ENCODE measurements at regions not wholly inside any gene's neighbourhood (a gene's known extent, or its start where the extent isn't known, plus 50 kb on each side); places are given as distances from the start of the nearest gene placed in this dataset.

DNA sequence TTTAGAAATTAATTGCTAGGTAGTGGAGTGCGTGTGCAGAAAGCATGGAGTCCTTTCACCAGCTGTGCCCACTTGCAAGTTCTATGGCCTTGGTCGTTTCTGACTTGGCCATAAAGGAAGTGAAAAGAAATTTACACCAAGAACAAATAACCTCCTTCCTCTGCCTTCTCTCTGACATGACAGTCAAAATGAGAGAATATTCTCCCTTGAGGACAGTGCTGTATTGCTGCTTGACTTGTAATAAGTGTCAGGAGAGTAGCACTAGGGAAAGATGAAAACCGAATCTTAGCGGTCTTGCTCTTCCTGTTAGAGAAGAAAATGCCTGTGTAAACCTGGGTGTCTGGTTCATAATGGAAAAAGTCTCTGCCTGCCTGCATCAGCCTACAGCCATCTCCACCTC lies 333.1 kb upstream of the RAG2 start:
- H3K27ac ChIP-seq, result no peak overlapping the region
- no peak for ATAC-seq
- no peaks in the 10 kb centered on the region for H3K4me1 ChIP-seq
- no peak for FAIRE-seq
- DNase-seq (ENCODE audit: low read depth in 1 of 2, low spot score in 1 of 2), result no peak
- POLR2A ChIA-PET, result no interaction called here
- no peak overlapping the region for H3K4me2 ChIP-seq
- WGBS (ENCODE audit: missing lambda C conversion rate), result 0% methylated on average over 4 of the region's 4 CpGs
- CTCF ChIA-PET, result no interaction called here
- TF ChIP-seq, protein P1, sequence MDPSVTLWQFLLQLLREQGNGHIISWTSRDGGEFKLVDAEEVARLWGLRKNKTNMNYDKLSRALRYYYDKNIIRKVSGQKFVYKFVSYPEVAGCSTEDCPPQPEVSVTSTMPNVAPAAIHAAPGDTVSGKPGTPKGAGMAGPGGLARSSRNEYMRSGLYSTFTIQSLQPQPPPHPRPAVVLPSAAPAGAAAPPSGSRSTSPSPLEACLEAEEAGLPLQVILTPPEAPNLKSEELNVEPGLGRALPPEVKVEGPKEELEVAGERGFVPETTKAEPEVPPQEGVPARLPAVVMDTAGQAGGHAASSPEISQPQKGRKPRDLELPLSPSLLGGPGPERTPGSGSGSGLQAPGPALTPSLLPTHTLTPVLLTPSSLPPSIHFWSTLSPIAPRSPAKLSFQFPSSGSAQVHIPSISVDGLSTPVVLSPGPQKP (IDR thresholded peaks at IDR 0.05; ENCODE audit: low read depth, low read length), result no peak
- TF ChIP-seq PHF8 (IDR thresholded peaks at IDR 0.05; ENCODE audit: borderline replicate concordance, low read depth), result no peak
- no peak for TF ChIP-seq TFCP2L1 (CRISPR knock-in tag; IDR thresholded peaks at IDR 0.05)
- no peak for TF ChIP-seq ESRRA (IDR thresholded peaks at IDR 0.05; ENCODE audit: borderline replicate concordance, low read length)
- TF ChIP-seq SMC3 (IDR thresholded peaks at IDR 0.05), result no peak
- TF ChIP-seq CEBPB (IDR thresholded peaks at IDR 0.05), result no peak
- TF ChIP-seq ZC3H11A (IDR thresholded peaks at IDR 0.05), result no peak
- H3K4me3 ChIP-seq, result no peak overlapping the region
- H3K9me3 ChIP-seq, result no peaks in the 10 kb centered on the region

DNA sequence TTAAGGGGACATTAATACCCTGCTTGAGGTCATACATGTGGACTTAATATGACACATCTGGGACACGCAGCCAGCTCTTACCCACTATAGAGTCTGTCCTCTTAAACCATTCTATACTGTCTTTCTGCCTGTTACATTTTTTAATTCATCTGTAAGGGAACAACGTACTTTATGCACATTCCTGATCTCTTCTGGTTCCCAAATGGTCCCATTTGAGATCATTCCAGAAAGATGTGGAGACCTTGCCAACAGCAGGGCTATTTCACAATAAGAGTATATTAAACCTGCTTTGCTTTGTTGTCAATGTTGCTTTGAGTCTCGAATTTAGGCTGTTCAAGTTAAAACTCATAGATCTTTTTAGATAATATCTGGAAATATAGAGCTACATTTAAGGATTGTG lies 332.2 kb upstream of the RAG2 start:
- Histone ChIP-seq H3K27ac (no peak overlapping the region), H3K4me2 (no peak overlapping the region), H3K4me3 (no peak overlapping the region), H3K9me3 (no peaks in the 10 kb centered on the region), H3K4me1 (no peaks in the 10 kb centered on the region)
- POLR2A ChIA-PET, result no interaction called here
- 1% methylated on average over 3 of the region's 3 CpGs for WGBS (ENCODE audit: missing lambda C conversion rate)
- DNase-seq (ENCODE audit: low read depth in 1 of 2, low spot score in 1 of 2) (no peak), ATAC-seq (no peak), FAIRE-seq (no peak)
- TF ChIP-seq SREBF2 (IDR thresholded peaks at IDR 0.05), result no peak
- no peak for TF ChIP-seq JUNB (IDR thresholded peaks at IDR 0.05)
- TF ChIP-seq HOXA7 (CRISPR knock-in tag; IDR thresholded peaks at IDR 0.05), result no peak
- no peak for TF ChIP-seq HEYL (CRISPR knock-in tag; IDR thresholded peaks at IDR 0.05)
- CTCF ChIA-PET, result interaction anchor here (1.0 kb wide), 1 partner anchor 10 kb away, joined by 3 read pairs; no protein-coding TSS in a partner anchor

DNA sequence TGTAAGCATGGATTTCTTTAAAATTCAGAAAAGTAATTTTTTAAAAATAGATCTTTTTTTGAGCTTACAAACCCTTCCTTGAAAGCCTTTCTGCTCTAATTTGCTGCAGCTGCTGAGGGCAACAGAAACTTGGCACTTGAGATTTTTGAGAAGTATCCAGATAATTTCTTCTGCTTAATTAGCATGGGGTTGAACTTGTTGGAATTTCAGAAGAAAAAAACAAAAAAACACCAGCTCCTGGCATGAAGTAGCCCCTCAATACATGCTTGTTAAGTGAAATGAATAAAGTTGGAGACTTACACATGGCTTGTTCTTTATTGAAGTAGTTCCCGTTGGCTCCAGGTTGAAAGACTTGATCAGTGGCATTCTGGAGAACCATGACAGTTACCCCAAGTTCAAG lies 331.4 kb upstream of the RAG2 start:
- Histone ChIP-seq H3K4me3 (no peak overlapping the region), H3K27ac (no peak overlapping the region), H3K4me2 (no peak overlapping the region), H3K4me1 (no peaks in the 10 kb centered on the region), H3K9me3 (no peaks in the 10 kb centered on the region)
- TF ChIP-seq RFX5 (IDR thresholded peaks at IDR 0.05) (no peak), TFCP2L1 (CRISPR knock-in tag; IDR thresholded peaks at IDR 0.05) (no peak), EHMT2 (IDR thresholded peaks at IDR 0.05; ENCODE audit: low read depth) (no peak), CEBPB (IDR thresholded peaks at IDR 0.05) (no peak), TP53 (CRISPR knock-in tag; IDR thresholded peaks at IDR 0.05) (no peak)
- TF ChIP-seq, protein P2, sequence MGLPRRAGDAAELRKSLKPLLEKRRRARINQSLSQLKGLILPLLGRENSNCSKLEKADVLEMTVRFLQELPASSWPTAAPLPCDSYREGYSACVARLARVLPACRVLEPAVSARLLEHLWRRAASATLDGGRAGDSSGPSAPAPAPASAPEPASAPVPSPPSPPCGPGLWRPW (IDR thresholded peaks at IDR 0.05), result no peak
- TF ChIP-seq, protein P3, sequence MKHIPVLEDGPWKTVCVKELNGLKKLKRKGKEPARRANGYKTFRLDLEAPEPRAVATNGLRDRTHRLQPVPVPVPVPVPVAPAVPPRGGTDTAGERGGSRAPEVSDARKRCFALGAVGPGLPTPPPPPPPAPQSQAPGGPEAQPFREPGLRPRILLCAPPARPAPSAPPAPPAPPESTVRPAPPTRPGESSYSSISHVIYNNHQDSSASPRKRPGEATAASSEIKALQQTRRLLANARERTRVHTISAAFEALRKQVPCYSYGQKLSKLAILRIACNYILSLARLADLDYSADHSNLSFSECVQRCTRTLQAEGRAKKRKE (CRISPR knock-in tag; IDR thresholded peaks at IDR 0.05; ENCODE audit: low read depth), result no peak
- WGBS (ENCODE audit: missing lambda C conversion rate), result 0% methylated on average over 1 of the region's 1 CpG
- POLR2A ChIA-PET, result no interaction called here
- no peak for ATAC-seq
- no peak for FAIRE-seq
- no peak for DNase-seq (ENCODE audit: low read depth in 1 of 2, low spot score in 1 of 2)
- CTCF ChIA-PET, result interaction anchor here (1.0 kb wide), 1 partner anchor 9 kb away, joined by 3 read pairs; no protein-coding TSS in a partner anchor

DNA sequence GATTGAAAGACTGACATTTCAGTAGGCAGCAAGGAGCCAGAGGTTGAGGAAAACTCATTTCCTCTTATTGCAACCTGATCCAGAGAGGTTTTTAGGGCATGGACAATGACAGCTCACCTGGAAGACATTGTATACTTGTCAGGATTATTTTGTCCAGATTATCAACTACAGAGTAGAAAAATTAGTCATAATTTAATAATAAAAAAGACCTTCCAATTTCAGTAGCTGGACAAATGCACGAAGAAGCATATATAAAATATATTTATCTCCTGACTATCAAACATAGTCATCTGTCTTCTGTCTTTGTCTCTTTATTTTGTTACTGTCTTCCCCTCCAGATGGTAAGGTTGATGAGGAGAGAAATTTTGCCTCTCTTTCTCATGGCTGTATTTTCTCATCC lies 330.6 kb upstream of the RAG2 start:
- ATAC-seq (no peak), FAIRE-seq (no peak), DNase-seq (ENCODE audit: low read depth in 1 of 2, low spot score in 1 of 2) (no peak)
- Histone ChIP-seq H3K9me3 (no peaks in the 10 kb centered on the region), H3K4me2 (no peak overlapping the region), H3K4me3 (no peak overlapping the region), H3K4me1 (no peaks in the 10 kb centered on the region), H3K27ac (no peak overlapping the region)
- 0% methylated on average over 1 of the region's 1 CpG for WGBS (ENCODE audit: missing lambda C conversion rate)
- CTCF ChIA-PET, result interaction anchor here (0.7 kb wide), 1 partner anchor 126 kb away, joined by 3 read pairs; no protein-coding TSS in a partner anchor
- POLR2A ChIA-PET, result no interaction called here
- no peak for TF ChIP-seq NPAS2 (CRISPR knock-in tag; IDR thresholded peaks at IDR 0.05; ENCODE audit: borderline replicate concordance)
- TF ChIP-seq SREBF2 (IDR thresholded peaks at IDR 0.05), result no peak
- TF ChIP-seq, protein P4, sequence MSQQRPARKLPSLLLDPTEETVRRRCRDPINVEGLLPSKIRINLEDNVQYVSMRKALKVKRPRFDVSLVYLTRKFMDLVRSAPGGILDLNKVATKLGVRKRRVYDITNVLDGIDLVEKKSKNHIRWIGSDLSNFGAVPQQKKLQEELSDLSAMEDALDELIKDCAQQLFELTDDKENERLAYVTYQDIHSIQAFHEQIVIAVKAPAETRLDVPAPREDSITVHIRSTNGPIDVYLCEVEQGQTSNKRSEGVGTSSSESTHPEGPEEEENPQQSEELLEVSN (IDR thresholded peaks at IDR 0.05; ENCODE audit: borderline replicate concordance, low read depth), result no peak
- TF ChIP-seq TFCP2L1 (CRISPR knock-in tag; IDR thresholded peaks at IDR 0.05), result no peak
- TF ChIP-seq, protein P5, sequence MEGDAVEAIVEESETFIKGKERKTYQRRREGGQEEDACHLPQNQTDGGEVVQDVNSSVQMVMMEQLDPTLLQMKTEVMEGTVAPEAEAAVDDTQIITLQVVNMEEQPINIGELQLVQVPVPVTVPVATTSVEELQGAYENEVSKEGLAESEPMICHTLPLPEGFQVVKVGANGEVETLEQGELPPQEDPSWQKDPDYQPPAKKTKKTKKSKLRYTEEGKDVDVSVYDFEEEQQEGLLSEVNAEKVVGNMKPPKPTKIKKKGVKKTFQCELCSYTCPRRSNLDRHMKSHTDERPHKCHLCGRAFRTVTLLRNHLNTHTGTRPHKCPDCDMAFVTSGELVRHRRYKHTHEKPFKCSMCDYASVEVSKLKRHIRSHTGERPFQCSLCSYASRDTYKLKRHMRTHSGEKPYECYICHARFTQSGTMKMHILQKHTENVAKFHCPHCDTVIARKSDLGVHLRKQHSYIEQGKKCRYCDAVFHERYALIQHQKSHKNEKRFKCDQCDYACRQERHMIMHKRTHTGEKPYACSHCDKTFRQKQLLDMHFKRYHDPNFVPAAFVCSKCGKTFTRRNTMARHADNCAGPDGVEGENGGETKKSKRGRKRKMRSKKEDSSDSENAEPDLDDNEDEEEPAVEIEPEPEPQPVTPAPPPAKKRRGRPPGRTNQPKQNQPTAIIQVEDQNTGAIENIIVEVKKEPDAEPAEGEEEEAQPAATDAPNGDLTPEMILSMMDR (IDR thresholded peaks at IDR 0.05), result no peak
- TF ChIP-seq, protein P6, sequence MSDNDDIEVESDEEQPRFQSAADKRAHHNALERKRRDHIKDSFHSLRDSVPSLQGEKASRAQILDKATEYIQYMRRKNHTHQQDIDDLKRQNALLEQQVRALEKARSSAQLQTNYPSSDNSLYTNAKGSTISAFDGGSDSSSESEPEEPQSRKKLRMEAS (IDR thresholded peaks at IDR 0.05), result no peak
- no peak for TF ChIP-seq ESRRA (IDR thresholded peaks at IDR 0.05; ENCODE audit: borderline replicate concordance, low read length)
- no peak for TF ChIP-seq FOXS1 (CRISPR knock-in tag; IDR thresholded peaks at IDR 0.05)
- TF ChIP-seq ZSCAN20 (CRISPR knock-in tag; IDR thresholded peaks at IDR 0.05), result no peak
- no peak for TF ChIP-seq RCOR1 (IDR thresholded peaks at IDR 0.05; ENCODE audit: low read depth, low read length)
- TF ChIP-seq MYC (IDR thresholded peaks at IDR 0.05; ENCODE audit: borderline replicate concordance, low read length), result no peak
- no peak for TF ChIP-seq CHD4 (IDR thresholded peaks at IDR 0.05; ENCODE audit: borderline replicate concordance)
- TF ChIP-seq ZC3H11A (IDR thresholded peaks at IDR 0.05), result no peak
- no peak for TF ChIP-seq FOSL2 (IDR thresholded peaks at IDR 0.05)
- no peak for TF ChIP-seq FOSL2 (CRISPR knock-in tag; IDR thresholded peaks at IDR 0.05)
- no peak for TF ChIP-seq HEYL (CRISPR knock-in tag; IDR thresholded peaks at IDR 0.05)
- no peak for TF ChIP-seq TP53 (CRISPR knock-in tag; IDR thresholded peaks at IDR 0.05)
- TF ChIP-seq PHF8 (IDR thresholded peaks at IDR 0.05; ENCODE audit: borderline replicate concordance, low read depth), result no peak
